ENCODE measurements at regions not wholly inside any gene's neighbourhood (a gene's known extent, or its start where the extent isn't known, plus 50 kb on each side); places are given as distances from the start of the nearest gene placed in this dataset.

GRCh38 chr21:35378881-35379280 lies 329.8 kb upstream of the RUNX1 start:
- no peak for DNase-seq
- Mint-ChIP-seq H3K4me3 (ENCODE audit: unreplicated experiment) (no peak overlapping the region), H3K27me3 (ENCODE audit: unreplicated experiment) (no peaks in the 10 kb centered on the region), H3K27ac (ENCODE audit: unreplicated experiment) (no peak overlapping the region), H3K4me1 (ENCODE audit: low read depth, unreplicated experiment) (no peaks in the 10 kb centered on the region), H3K9me3 (ENCODE audit: unreplicated experiment) (no peaks in the 10 kb centered on the region), H3K36me3 (ENCODE audit: unreplicated experiment) (no peaks in the 10 kb centered on the region)
- TF ChIP-seq CTCF (IDR thresholded peaks at IDR 0.05; ENCODE audit: partially characterized antibody, unreplicated experiment), result no peak

DNA sequence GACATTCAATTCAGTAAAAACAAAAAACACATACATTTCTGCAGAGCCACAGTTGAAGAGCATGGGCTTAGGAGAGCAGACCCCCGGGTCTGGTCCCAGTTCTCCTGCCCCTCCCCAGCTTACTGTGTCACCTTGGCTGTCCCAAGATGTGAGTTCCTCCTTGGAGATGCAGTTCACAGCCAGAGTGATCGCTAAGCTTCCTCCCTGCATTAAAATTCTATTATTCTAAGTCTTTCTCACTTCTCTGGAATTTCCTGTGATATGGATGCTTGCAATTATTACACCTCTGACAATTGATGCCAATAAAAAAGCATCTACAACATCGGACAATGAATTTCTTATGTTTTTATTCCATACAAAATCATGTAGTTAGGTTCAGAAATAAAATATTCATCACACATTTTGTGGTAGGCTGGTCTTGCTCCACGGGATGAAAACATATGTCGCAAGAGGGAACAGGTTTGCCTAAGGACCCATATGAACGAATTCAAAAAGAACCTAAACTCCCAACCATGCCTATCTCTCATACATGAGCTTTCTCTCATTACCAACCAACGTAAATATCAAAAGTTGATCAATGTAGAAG lies 328.5 kb upstream of the RUNX1 start:
- Mint-ChIP-seq H3K27me3 (ENCODE audit: unreplicated experiment) (no peaks in the 10 kb centered on the region), H3K4me1 (ENCODE audit: low read depth, unreplicated experiment) (no peaks in the 10 kb centered on the region), H3K36me3 (ENCODE audit: unreplicated experiment) (no peaks in the 10 kb centered on the region), H3K9me3 (ENCODE audit: unreplicated experiment) (no peaks in the 10 kb centered on the region), H3K27ac (ENCODE audit: unreplicated experiment) (no peak overlapping the region), H3K4me3 (ENCODE audit: unreplicated experiment) (no peak overlapping the region)
- TF ChIP-seq CTCF (IDR thresholded peaks at IDR 0.05; ENCODE audit: partially characterized antibody, unreplicated experiment), result no peak
- no peak for DNase-seq

GRCh38 chr21:35376406-35377135 lies 327.5 kb upstream of the RUNX1 start:
- no peaks in the 10 kb centered on the region for H3K9me3 Mint-ChIP-seq (ENCODE audit: unreplicated experiment)
- no peaks in the 10 kb centered on the region for H3K36me3 Mint-ChIP-seq (ENCODE audit: unreplicated experiment)
- H3K27me3 Mint-ChIP-seq (ENCODE audit: unreplicated experiment), result no peaks in the 10 kb centered on the region
- no peak overlapping the region for H3K27ac Mint-ChIP-seq (ENCODE audit: unreplicated experiment)
- DNase-seq, result no peak
- no peaks in the 10 kb centered on the region for H3K4me1 Mint-ChIP-seq (ENCODE audit: low read depth, unreplicated experiment)
- H3K4me3 Mint-ChIP-seq (ENCODE audit: unreplicated experiment), result no peak overlapping the region
- no peak for TF ChIP-seq CTCF (IDR thresholded peaks at IDR 0.05; ENCODE audit: partially characterized antibody, unreplicated experiment)

DNA sequence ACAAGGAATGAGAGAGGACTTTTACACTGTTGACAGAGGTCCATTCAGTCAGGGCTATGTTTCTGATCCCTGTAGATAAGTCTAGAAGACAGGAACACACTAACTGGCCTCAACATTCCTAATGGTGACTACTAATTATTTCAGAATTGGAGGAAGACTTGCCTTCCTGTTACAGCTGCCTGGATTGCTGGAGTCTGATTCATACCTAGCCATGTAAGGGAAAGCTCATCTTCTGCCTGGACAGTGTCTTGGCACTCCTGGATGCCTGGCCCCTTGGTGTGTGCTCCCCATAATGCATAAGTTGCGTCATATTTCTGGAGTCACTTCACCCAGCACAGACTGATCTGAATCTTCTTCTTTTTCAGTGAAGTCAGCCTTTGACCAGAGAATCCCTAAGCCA lies 326.0 kb upstream of the RUNX1 start:
- Mint-ChIP-seq H3K27ac (ENCODE audit: unreplicated experiment) (no peak overlapping the region), H3K27me3 (ENCODE audit: unreplicated experiment) (no peaks in the 10 kb centered on the region)

More for the DNA sequence above, 326.0 kb upstream of the RUNX1 start:
- no peak for TF ChIP-seq CTCF (IDR thresholded peaks at IDR 0.05; ENCODE audit: partially characterized antibody, unreplicated experiment)
- no peaks in the 10 kb centered on the region for H3K9me3 Mint-ChIP-seq (ENCODE audit: unreplicated experiment)
- DNase-seq, result no peak
- no peak overlapping the region for H3K4me3 Mint-ChIP-seq (ENCODE audit: unreplicated experiment)
- no peaks in the 10 kb centered on the region for H3K4me1 Mint-ChIP-seq (ENCODE audit: low read depth, unreplicated experiment)
- no peaks in the 10 kb centered on the region for H3K36me3 Mint-ChIP-seq (ENCODE audit: unreplicated experiment)
